Panc1 (cell line): ENCODE measurements at regions not wholly inside any gene's neighbourhood (a gene's known extent, or its start where the extent isn't known, plus 50 kb on each side); places are given as distances from the start of the nearest gene placed in this dataset.

Experiments used
- ATAC-seq: fragments of 200-7000 bp; cut with Tn5 transposase; 2 replicates; pipeline ENCODE4 v1.9.1; 2020; ENCODE audit warnings: mild to moderate bottlenecking, moderate library complexity
- BruUV-seq: library from RNA; stranded (reverse); fragments of 400-500 nt; replicated peaks from 2 replicates; lab custom pipeline; 2021; lab: Mats Ljungman, UMichigan
- CTCF ChIA-PET: fragments of 300-600 bp; sonication (Branson Sonifier 250); formaldehyde crosslinking; loops from one replicate; lab custom pipeline; 2022; ENCODE audit warnings: antibody characterized with exemption; lab: Charles Lee
- POLR2A ChIA-PET: fragments of 300-600 bp; sonication (Branson Sonifier 250); formaldehyde crosslinking; loops from one replicate; lab custom pipeline; 2022; ENCODE audit warnings: antibody characterized with exemption; lab: Charles Lee
- DNase-seq: peaks from one replicate; pipeline ENCODE4 v3.0.0-alpha.2; 2010; ENCODE audit warnings: low read depth, low spot score
- H3K27ac ChIP-seq: 2 replicates; pipeline ENCODE4 v1.5.1; 2011; ENCODE audit warnings: mild to moderate bottlenecking, low read length, inconsistent platforms
- H3K27me3 ChIP-seq: fragments of 200-500 bp; sonication (Bioruptor generic); 2 replicates; pipeline ENCODE4 v1.6.0; 2014; ENCODE audit warnings: low read length, inconsistent platforms; ENCODE audit not compliant: control insufficient read depth, insufficient read depth
- H3K36me3 ChIP-seq: fragments of 200-500 bp; sonication (Bioruptor generic); 2 replicates; pipeline ENCODE4 v1.5.1; 2014; ENCODE audit warnings: inconsistent platforms, mild to moderate bottlenecking, low read length, moderate library complexity; ENCODE audit not compliant: control insufficient read depth, insufficient read depth
- H3K4me1 ChIP-seq: 2 replicates; pipeline ENCODE4 v1.5.1; 2011; ENCODE audit warnings: inconsistent platforms, mild to moderate bottlenecking, low read length, moderate library complexity; ENCODE audit not compliant: control insufficient read depth, insufficient read depth
- H3K4me3 ChIP-seq, 2 experiments: 2 replicates each; pipeline ENCODE4 v1.5.1; 2011 to 2012; ENCODE audit warnings: low read depth in 2 of 2, low read length in 2 of 2, mild to moderate bottlenecking in 2 of 2, inconsistent platforms in 1 of 2, moderate library complexity in 1 of 2
- H3K9me3 ChIP-seq: fragments of 200-500 bp; sonication (Bioruptor generic); 2 replicates; pipeline ENCODE4 v1.5.1; 2014; ENCODE audit warnings: low read depth, mild to moderate bottlenecking, inconsistent platforms, low read length, moderate library complexity; ENCODE audit not compliant: control insufficient read depth, insufficient read depth
- CTCF ChIP-seq: fragments of 450-650 bp; IDR thresholded peaks from 2 replicates; pipeline ENCODE4 v1.5.1; 2017; ENCODE audit warnings: mild to moderate bottlenecking
- POLR2AphosphoS5 ChIP-seq: IDR thresholded peaks from 2 replicates; pipeline ENCODE4 v1.6.1; 2012; ENCODE audit warnings: mild to moderate bottlenecking, low read depth, low read length, moderate library complexity
- REST ChIP-seq, 2 experiments: IDR thresholded peaks; 2 replicates each; pipeline ENCODE4 v1.6.1; 2011 to 2012; ENCODE audit warnings: low read depth in 2 of 2, control low read depth in 1 of 2, low read length in 1 of 2, mild to moderate bottlenecking in 1 of 2, moderate library complexity in 1 of 2; ENCODE audit not compliant: insufficient read depth in 1 of 2
- SIN3A ChIP-seq: IDR thresholded peaks from 2 replicates; pipeline ENCODE4 v1.6.1; 2012; ENCODE audit warnings: low read depth, mild to moderate bottlenecking, low read length, moderate library complexity, borderline replicate concordance; ENCODE audit not compliant: insufficient read depth
- TCF7L2 ChIP-seq: IDR thresholded peaks from 2 replicates; pipeline ENCODE4 v1.6.1; 2011; ENCODE audit warnings: mild to moderate bottlenecking, low read depth, low read length, inconsistent platforms
- in situ Hi-C: cut with HindIII; loops from 2 replicates; pipeline ENCODE4 v1.10.0; 2016; ENCODE audit warnings: low sequenced_read_pairs, low pct_unique_long_range_greater_than_20kb
- intact Hi-C: fragments of 100-400 bp; cut with micrococcal nuclease; formaldehyde crosslinking; loops from one replicate; pipeline ENCODE4 v1.10.0; 2022; ENCODE audit not compliant: unreplicated experiment

GRCh38 chr17:53924530-53925455, 102.1 kb downstream of the KIF2B start:
- Histone ChIP-seq H3K36me3 (no peaks in the 10 kb centered on the region), H3K27ac (no peak overlapping the region), H3K9me3 (no peaks in the 10 kb centered on the region), H3K27me3 (no peaks in the 10 kb centered on the region), H3K4me1 (no peaks in the 10 kb centered on the region), H3K4me3 (no peak overlapping the region)
- DNase-seq = no peak
- no TSS peak for BruUV-seq
- ATAC-seq = no peak
- POLR2A ChIA-PET = no interaction called here
- CTCF ChIA-PET = no interaction called here
- TF ChIP-seq CTCF (no peak), REST (IDR thresholded peaks at IDR 0.05; ENCODE audit: insufficient read depth in 1 of 2, low read depth in 2 of 2, low read length in 1 of 2) (no peak), SIN3A (no peak), POLR2AphosphoS5 (no peak), TCF7L2 (no peak)
- in situ Hi-C loops (no loop called here), intact Hi-C loops (no loop called here)

- no peaks in the 10 kb centered on the region for H3K9me3 ChIP-seq
- no peak overlapping the region for H3K4me3 ChIP-seq
- intact Hi-C loops = no loop called here
- no peak for DNase-seq
- no peaks in the 10 kb centered on the region for H3K4me1 ChIP-seq
- ChIA-PET POLR2A (no interaction called here), CTCF (no interaction called here)
- H3K27ac ChIP-seq = no peak overlapping the region
- no peak for TF ChIP-seq POLR2AphosphoS5
- TF ChIP-seq TCF7L2 = no peak
- no peak for TF ChIP-seq REST (IDR thresholded peaks at IDR 0.05; ENCODE audit: insufficient read depth in 1 of 2, low read depth in 2 of 2, low read length in 1 of 2)
- TF ChIP-seq SIN3A = no peak
- no peak for TF ChIP-seq CTCF
- in situ Hi-C loops = no loop called here
- H3K27me3 ChIP-seq = no peaks in the 10 kb centered on the region
- no TSS peak for BruUV-seq
- ATAC-seq = no peak
- H3K36me3 ChIP-seq = no peaks in the 10 kb centered on the region
Measured at GRCh38 chr17:53932386-53932785, 109.7 kb downstream of the KIF2B start.
